Ascending aorta (tissue), 2 donors: ENCODE measurements at regions not wholly inside any gene's neighbourhood (a gene's known extent, or its start where the extent isn't known, plus 50 kb on each side); places are given as distances from the start of the nearest gene placed in this dataset.

Experiments
- DNase-seq, 2 donors: peaks; one replicate each; pipeline ENCODE4 v3.0.0-alpha.2; 2019; ENCODE audit warnings: low spot score in 2 of 2
- H3K27ac ChIP-seq, 2 donors: fragments of 200-600 bp; sonication (generic); one replicate each; pipeline ENCODE4 v1.5.1; 2016 to 2017; ENCODE audit warnings: mild to moderate bottlenecking in 1 of 2
- H3K27me3 ChIP-seq: fragments of 200-600 bp; sonication (generic); one replicate; pipeline ENCODE4 v1.5.1; 2017
- H3K36me3 ChIP-seq, 2 donors: fragments of 200-600 bp; sonication (generic); one replicate each; pipeline ENCODE4 v1.5.1; 2016
- H3K4me1 ChIP-seq, 2 donors: fragments of 200-600 bp; sonication (generic); one replicate each; pipeline ENCODE4 v1.5.1; 2016 to 2017; ENCODE audit warnings: mild to moderate bottlenecking in 1 of 2
- H3K4me3 ChIP-seq, 2 donors: fragments of 200-600 bp; sonication (generic); one replicate each; pipeline ENCODE4 v1.5.1; 2016 to 2017; ENCODE audit warnings: mild to moderate bottlenecking in 1 of 2
- H3K9me3 ChIP-seq, 2 donors: fragments of 200-600 bp; sonication (generic); one replicate each; pipeline ENCODE4 v1.5.1; 2016
- intact Hi-C: fragments of 100-400 bp; cut with DNase I; formaldehyde crosslinking; loops from one replicate; pipeline ENCODE4 v1.15.1; 2023
- TF ChIP-seq, protein P1 (sequence below), 3 experiments: fragments of 200-600 bp in 2 of 3; fragments of 450-650 bp in 1 of 3; sonication (generic) in 2 of 3; IDR thresholded peaks; one replicate each; pipeline ENCODE4 v1.5.1; 2016 to 2019; ENCODE audit warnings: antibody characterized with exemption in 3 of 3, mild to moderate bottlenecking in 1 of 3, moderate library complexity in 1 of 3

DNA sequence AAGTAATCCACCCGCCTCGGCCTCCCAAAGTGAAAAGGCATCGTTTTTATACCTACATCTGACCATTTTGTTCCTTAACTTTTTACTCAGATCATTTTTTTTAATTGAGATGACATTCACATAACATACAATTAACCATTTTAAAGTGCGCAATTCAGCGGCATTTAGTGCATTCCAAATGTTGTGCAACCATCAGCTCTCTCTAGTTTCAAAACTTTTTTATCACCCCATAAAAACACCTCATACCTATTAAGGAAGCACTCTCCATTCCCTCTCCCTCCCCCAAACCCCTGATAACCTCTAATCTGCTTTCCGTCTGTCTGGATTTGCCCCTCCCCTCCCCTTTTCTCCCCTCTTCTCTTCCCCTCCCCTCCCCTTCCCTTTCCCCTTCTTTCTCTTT lies 310.1 kb downstream of the UACA start:
- intact Hi-C loops = no loop called here
- no peak for DNase-seq
- Histone ChIP-seq H3K36me3 (no peaks in the 10 kb centered on the region), H3K27ac (no peak overlapping the region), H3K4me1 (no peaks in the 10 kb centered on the region), H3K9me3 (no peaks in the 10 kb centered on the region), H3K27me3 (no peaks in the 10 kb centered on the region), H3K4me3 (no peak overlapping the region)
- TF ChIP-seq, protein P1, sequence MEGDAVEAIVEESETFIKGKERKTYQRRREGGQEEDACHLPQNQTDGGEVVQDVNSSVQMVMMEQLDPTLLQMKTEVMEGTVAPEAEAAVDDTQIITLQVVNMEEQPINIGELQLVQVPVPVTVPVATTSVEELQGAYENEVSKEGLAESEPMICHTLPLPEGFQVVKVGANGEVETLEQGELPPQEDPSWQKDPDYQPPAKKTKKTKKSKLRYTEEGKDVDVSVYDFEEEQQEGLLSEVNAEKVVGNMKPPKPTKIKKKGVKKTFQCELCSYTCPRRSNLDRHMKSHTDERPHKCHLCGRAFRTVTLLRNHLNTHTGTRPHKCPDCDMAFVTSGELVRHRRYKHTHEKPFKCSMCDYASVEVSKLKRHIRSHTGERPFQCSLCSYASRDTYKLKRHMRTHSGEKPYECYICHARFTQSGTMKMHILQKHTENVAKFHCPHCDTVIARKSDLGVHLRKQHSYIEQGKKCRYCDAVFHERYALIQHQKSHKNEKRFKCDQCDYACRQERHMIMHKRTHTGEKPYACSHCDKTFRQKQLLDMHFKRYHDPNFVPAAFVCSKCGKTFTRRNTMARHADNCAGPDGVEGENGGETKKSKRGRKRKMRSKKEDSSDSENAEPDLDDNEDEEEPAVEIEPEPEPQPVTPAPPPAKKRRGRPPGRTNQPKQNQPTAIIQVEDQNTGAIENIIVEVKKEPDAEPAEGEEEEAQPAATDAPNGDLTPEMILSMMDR (IDR thresholded peaks at IDR 0.05) = no peak

DNA sequence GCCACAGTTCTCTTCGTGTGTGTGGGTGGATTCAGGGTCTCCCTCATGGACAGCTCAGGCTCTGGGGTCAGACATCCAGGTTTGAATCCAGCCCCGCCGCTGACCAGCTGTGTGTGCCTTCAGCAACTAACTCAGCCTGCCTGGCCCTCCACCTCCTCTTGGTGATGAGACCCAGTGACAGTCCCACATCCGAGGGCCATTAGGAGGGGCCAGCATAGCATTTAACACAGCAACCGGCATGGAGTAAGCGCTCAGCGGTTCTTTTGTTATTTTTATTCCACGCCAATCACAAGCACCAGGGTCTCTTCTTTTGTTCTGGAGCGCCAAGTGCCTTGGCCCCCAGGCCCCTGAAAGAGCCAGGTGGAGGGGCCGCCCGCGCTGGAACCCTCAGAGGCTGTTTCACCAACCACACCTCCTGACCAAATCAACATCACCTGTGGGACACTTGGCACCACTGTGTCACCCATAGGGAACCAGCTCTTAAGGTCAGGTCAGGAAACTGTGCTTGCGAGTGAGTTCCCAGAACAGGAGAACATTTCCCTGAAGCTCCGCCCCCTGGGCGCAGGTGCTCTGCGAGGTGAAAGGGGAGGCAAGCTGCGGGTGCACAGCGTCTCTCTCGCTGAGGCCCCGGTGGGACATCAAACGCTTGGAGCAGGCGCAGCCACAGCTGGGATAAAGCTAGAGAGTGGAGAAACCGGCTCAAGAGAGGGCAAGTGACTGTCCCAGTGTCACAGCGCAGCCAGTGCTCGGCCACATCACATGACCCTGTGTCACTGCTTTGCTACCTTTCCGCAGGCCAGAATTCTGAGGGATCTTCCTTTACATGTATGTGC lies 311.3 kb downstream of the UACA start:
- Histone ChIP-seq H3K4me3 (no peak overlapping the region), H3K27me3 (no peaks in the 10 kb centered on the region), H3K9me3 (no peaks in the 10 kb centered on the region), H3K4me1 (no peaks in the 10 kb centered on the region), H3K36me3 (no peaks in the 10 kb centered on the region), H3K27ac (no peak overlapping the region)
- TF ChIP-seq, protein P1 (IDR thresholded peaks at IDR 0.05) = no peak
- DNase-seq = no peak
- intact Hi-C loops = no loop called here

DNA sequence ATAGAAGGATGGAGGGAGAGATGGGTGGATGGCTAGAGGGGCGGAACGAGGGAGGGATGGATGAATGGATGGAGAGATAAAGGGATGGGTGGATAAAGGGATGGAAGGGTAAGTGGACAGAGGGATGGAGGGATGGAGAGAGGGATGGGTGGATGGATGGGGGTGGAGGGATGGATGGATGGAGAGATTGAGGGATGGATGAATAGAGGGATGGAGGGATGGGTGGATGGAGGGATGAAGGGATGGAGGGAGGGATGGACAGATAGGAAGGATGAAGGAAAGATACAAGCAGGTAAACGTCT lies 313.3 kb downstream of the UACA start:
- intact Hi-C loops = no loop called here
- Histone ChIP-seq H3K27me3 (no peaks in the 10 kb centered on the region), H3K9me3 (no peaks in the 10 kb centered on the region), H3K27ac (no peak overlapping the region), H3K36me3 (no peaks in the 10 kb centered on the region), H3K4me1 (no peaks in the 10 kb centered on the region), H3K4me3 (no peak overlapping the region)
- DNase-seq = no peak
- TF ChIP-seq, protein P1 (IDR thresholded peaks at IDR 0.05) = no peak

DNA sequence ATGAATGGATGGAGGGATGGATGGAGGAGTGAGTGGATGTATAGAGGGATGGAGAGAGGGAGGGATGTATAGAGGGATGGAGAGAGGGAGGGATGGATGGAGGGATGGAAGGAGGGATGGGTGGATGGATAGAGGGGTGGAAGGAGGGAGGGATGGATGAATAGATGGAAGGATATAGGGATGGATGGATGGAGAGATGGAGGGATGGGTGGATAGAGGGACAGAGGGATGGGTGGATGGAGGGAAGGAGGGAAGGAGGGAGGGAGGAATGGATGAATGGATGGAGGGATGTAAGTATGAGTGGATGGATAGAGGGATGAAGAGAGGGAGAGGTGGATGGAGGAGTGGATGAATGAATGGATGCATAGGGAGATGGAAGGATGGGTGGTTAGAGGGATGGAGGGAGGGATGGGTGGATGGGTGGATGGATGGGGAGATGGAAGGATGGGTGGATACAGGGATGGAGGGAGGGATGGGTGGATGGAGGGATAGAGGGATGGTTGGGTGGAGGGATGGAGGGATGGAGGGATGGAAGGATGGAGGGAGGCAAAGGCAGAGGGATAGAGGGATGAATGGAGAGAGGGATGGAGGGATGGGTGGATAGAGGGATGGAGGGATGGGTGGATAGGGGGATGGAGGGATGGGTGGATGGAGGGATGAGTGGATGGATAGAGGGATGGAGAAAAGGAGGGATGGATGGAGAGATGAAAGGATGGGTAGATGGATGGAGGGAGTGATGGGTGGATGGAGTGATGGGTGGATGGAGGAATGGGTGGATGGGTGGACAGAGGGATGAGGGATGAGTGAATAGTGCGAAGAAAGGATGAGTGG lies 313.8 kb downstream of the UACA start:
- Histone ChIP-seq H3K4me1 (no peaks in the 10 kb centered on the region), H3K27me3 (no peaks in the 10 kb centered on the region), H3K36me3 (no peaks in the 10 kb centered on the region), H3K4me3 (no peak overlapping the region), H3K9me3 (no peaks in the 10 kb centered on the region), H3K27ac (no peak overlapping the region)
- no peak for DNase-seq
- TF ChIP-seq, protein P1 (IDR thresholded peaks at IDR 0.05) = no peak
- intact Hi-C loops = no loop called here

DNA sequence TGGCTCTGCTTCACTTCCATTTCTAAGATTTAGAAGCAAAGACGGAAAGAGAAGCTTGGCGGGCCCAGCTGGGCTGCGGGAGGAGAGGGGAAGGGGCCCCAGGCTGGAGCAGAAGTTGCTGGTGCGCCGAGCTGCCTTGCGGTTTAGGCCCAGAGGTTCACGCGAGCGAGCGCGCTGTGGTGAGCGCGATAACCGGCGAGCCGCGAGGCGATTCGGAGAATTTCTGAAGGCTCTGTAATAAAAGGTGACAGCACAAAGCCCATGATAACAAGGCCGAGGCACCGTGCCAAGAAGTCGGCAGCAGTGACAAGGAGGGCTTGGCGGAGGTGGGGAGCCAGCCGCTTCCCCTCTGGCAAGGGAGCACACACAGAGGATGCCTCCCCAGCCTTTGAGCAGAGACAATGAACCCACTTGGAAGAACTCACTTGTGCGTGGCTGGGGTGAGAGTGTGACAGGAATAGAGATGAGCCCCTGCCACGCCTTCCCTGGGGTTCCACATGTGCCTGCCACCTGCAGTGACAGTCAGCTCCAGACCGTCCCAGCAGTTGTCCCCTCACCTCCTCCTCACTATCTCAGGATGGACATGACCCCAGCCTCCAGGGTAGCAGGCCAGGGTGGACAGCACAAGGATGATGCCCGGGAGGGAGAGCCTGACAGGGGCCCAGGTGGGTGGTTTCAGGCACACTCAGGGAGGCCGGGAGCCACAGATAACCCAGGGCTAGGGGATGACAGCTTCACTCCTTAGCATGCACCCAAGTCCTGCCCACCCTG lies 315.2 kb downstream of the UACA start:
- intact Hi-C loops = no loop called here

More for the DNA sequence above, 315.2 kb downstream of the UACA start:
- DNase-seq = no peak
- Histone ChIP-seq H3K9me3 (no peaks in the 10 kb centered on the region), H3K27ac (no peak overlapping the region), H3K4me1 (no peaks in the 10 kb centered on the region), H3K36me3 (no peaks in the 10 kb centered on the region), H3K4me3 (no peak overlapping the region), H3K27me3 (no peaks in the 10 kb centered on the region)
- TF ChIP-seq, protein P1 (IDR thresholded peaks at IDR 0.05) = no peak
